ENCODE measurements at regions not wholly inside any gene's neighbourhood (a gene's known extent, or its start where the extent isn't known, plus 50 kb on each side); places are given as distances from the start of the nearest gene placed in this dataset.
"Not testable (repeated sequence)": the region's sequence is repeated elsewhere in the genome, so short reads cannot be mapped to it uniquely, and the experiment has no call there.

DNA sequence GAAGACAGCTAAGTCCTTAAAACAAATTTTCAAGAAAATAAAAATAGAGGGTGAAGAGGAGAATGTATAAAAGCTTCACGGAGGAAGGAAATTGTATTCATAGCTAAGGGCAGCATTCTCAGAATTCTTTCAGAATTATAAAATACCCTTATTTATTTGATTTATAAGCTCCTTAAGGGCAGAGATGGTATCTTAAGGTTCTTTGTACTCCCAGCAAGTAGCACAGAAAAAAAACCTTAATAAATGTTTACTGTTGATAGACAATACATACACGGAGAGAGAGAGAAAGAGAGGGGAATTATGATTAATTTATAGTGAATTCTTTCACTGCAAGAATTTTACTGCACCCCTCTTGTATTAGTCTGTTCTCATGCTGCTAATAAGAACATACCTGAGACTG lies 375.6 kb upstream of the CCDC54 start:
- Histone ChIP-seq H3K4me1 (no peaks in the 10 kb centered on the region), H3K27me3 (no peaks in the 10 kb centered on the region), H3K4me3 (no peak overlapping the region), H3K27ac (no peak overlapping the region), H3K36me3 (no peaks in the 10 kb centered on the region), H3K9me3 (no peaks in the 10 kb centered on the region)
- TF ChIP-seq POLR2A (IDR thresholded peaks at IDR 0.05) (no peak), CTCF (IDR thresholded peaks at IDR 0.05) (no peak)
- no peak for DNase-seq

- not testable (repeated sequence) for H3K36me3 ChIP-seq, H3K4me3 ChIP-seq, H3K27me3 ChIP-seq, H3K4me1 ChIP-seq, H3K9me3 ChIP-seq, H3K27ac ChIP-seq, DNase-seq
Observed at GRCh38 chr3:107005352-107005751, 371.9 kb upstream of the CCDC54 start.

DNA sequence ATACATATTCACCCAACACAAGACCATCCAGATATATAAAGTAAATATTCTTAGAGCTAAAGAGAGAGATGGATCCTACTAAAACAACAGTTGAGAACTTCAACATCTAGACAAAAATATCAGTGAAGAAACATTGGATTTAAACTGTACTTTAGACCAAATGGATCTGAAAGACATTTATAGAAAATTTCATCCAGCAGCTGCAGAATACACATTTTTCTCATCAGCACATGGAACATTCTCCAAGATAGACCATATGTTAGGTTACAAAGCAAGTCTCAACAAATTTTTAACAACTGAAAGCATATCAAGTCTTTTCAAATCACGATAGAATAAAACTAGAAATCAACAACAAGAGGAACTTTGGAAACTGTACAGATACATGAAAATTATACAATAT lies 369.0 kb upstream of the CCDC54 start:
- Histone ChIP-seq H3K27ac (no peak overlapping the region), H3K4me3 (no peak overlapping the region), H3K9me3 (no peaks in the 10 kb centered on the region), H3K4me1 (no peaks in the 10 kb centered on the region), H3K27me3 (no peaks in the 10 kb centered on the region), H3K36me3 (no peaks in the 10 kb centered on the region)
- no peak for DNase-seq
- TF ChIP-seq CTCF (IDR thresholded peaks at IDR 0.05) (no peak), POLR2A (IDR thresholded peaks at IDR 0.05) (no peak)

GRCh38 chr3:107013641-107014040 lies 363.6 kb upstream of the CCDC54 start:
- no peaks in the 10 kb centered on the region for H3K4me1 ChIP-seq
- H3K9me3 ChIP-seq: peaks cover 0 to 4% (median 0%) of the 10 kb centered on the region in 4 donors
- no peak overlapping the region for H3K27ac ChIP-seq
- no peaks in the 10 kb centered on the region for H3K36me3 ChIP-seq
- no peaks in the 10 kb centered on the region for H3K27me3 ChIP-seq
- no peak for DNase-seq
- TF ChIP-seq POLR2A (IDR thresholded peaks at IDR 0.05) (no peak), CTCF (IDR thresholded peaks at IDR 0.05) (no peak)
- H3K4me3 ChIP-seq: no peak overlapping the region

- no peak for TF ChIP-seq POLR2A (IDR thresholded peaks at IDR 0.05)
- TF ChIP-seq CTCF (IDR thresholded peaks at IDR 0.05): no peak
- Histone ChIP-seq H3K36me3 (no peaks in the 10 kb centered on the region), H3K9me3 (no peaks in the 10 kb centered on the region), H3K4me1 (no peaks in the 10 kb centered on the region), H3K27me3 (no peaks in the 10 kb centered on the region), H3K27ac (no peak overlapping the region), H3K4me3 (no peak overlapping the region)
- DNase-seq: no peak
Observed at GRCh38 chr3:107024551-107025026, 352.6 kb upstream of the CCDC54 start.

DNA sequence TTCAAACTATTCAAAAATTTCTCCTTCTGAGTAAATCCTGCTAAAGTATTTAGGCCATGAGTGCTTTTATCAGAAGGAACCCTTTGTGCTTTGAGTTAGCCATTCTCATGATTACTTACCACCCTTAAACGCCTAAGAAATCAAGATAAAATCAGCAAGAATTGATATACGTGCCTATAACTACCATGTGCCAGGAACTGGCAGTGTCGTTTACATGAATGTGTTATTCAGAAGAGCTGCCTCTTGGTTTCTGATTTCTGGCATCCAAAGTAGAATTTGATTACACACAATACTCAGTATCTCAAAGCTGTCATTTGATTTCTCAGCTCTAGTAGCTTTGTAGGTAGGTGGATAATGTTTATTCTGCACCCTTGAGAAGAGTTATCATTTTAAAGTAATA lies 351.3 kb upstream of the CCDC54 start:
- no peaks in the 10 kb centered on the region for H3K36me3 ChIP-seq
- H3K4me1 ChIP-seq: no peaks in the 10 kb centered on the region
- H3K4me3 ChIP-seq: no peak overlapping the region
- no peaks in the 10 kb centered on the region for H3K9me3 ChIP-seq
- no peaks in the 10 kb centered on the region for H3K27me3 ChIP-seq
- DNase-seq: no peak
- TF ChIP-seq CTCF (IDR thresholded peaks at IDR 0.05): no peak
- no peak for TF ChIP-seq POLR2A (IDR thresholded peaks at IDR 0.05)
- H3K27ac ChIP-seq: no peak overlapping the region

Measured in Peyer's patch (tissue), 4 donors.